Mucosa of descending colon (tissue), 3 donors: ENCODE measurements at regions not wholly inside any gene's neighbourhood (a gene's known extent, or its start where the extent isn't known, plus 50 kb on each side); places are given as distances from the start of the nearest gene placed in this dataset.

Experiments used
- ATAC-seq: fragments of 200-7000 bp; cut with Tn5 transposase; one replicate; pipeline ENCODE4 v1.9.1; 2020; ENCODE audit warnings: mild to moderate bottlenecking, moderate library complexity
- DNase-seq, 3 donors: peaks; one replicate each; pipeline ENCODE4 v3.0.0-alpha.2; 2020
- H3K36me3 ChIP-seq: fragments of 200-600 bp; one replicate; pipeline ENCODE4 v1.8.0; 2021; ENCODE audit warnings: low read depth, mild to moderate bottlenecking
- H3K4me1 ChIP-seq: fragments of 200-600 bp; one replicate; pipeline ENCODE4 v1.8.0; 2021; ENCODE audit warnings: low read depth, mild to moderate bottlenecking
- H3K4me3 ChIP-seq: fragments of 200-600 bp; one replicate; pipeline ENCODE4 v1.8.0; 2021; ENCODE audit warnings: mild to moderate bottlenecking
- H3K9me3 ChIP-seq: fragments of 200-600 bp; one replicate; pipeline ENCODE4 v1.8.0; 2021; ENCODE audit warnings: mild to moderate bottlenecking
- intact Hi-C, 2 donors: fragments of 100-400 bp; cut with DNase I in 1 of 2; cut with micrococcal nuclease in 1 of 2; formaldehyde crosslinking; loops; one replicate each; pipeline versions ENCODE4 v1.11.0 to v1.11.1; 2022; cut with DNase I, micrococcal nuclease
- TF ChIP-seq, protein P1 (sequence below): fragments of 200-600 bp; IDR thresholded peaks from one replicate; pipeline ENCODE4 v1.8.0; 2022; ENCODE audit warnings: antibody characterized with exemption, mild to moderate bottlenecking
- donor health status: DM: no; HTN: no; CAD: no; lungs with moderate emphysema.
- donor health status: DM: no; HTN: no; CAD: no.
- donor health status: DM: no; HTN: yes; CAD: no.

DNA sequence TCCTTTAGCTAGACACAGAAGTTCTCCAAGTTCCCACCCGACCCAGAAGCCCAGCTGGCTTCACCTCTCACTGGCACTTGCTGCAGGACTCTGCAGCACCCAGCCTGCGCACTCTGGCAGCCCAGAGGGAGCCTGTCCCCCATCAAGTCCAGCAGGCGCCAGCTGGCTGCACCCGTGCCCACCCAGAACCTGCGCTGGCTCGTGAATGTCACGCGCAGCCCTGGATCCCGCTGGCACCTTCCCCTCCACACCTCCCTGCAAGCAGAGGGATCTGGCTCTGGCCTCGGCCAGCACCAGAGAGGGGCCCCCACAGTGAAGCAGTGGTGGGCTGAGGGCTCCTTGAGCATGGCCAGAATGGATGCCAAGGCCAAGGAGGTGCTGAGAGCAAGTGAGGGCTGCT lies 187.6 kb upstream of the HAND2 start:
- no peaks in the 10 kb centered on the region for H3K4me1 ChIP-seq
- DNase-seq (peak in 1 of 3 donors; percentile 29), ATAC-seq (no peak)
- no peaks in the 10 kb centered on the region for H3K36me3 ChIP-seq
- H3K9me3 ChIP-seq: peaks cover 13% of the 10 kb centered on the region
- TF ChIP-seq, protein P1, sequence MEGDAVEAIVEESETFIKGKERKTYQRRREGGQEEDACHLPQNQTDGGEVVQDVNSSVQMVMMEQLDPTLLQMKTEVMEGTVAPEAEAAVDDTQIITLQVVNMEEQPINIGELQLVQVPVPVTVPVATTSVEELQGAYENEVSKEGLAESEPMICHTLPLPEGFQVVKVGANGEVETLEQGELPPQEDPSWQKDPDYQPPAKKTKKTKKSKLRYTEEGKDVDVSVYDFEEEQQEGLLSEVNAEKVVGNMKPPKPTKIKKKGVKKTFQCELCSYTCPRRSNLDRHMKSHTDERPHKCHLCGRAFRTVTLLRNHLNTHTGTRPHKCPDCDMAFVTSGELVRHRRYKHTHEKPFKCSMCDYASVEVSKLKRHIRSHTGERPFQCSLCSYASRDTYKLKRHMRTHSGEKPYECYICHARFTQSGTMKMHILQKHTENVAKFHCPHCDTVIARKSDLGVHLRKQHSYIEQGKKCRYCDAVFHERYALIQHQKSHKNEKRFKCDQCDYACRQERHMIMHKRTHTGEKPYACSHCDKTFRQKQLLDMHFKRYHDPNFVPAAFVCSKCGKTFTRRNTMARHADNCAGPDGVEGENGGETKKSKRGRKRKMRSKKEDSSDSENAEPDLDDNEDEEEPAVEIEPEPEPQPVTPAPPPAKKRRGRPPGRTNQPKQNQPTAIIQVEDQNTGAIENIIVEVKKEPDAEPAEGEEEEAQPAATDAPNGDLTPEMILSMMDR: no peak
- no peak overlapping the region for H3K4me3 ChIP-seq
- intact Hi-C loops: no loop called here

DNA sequence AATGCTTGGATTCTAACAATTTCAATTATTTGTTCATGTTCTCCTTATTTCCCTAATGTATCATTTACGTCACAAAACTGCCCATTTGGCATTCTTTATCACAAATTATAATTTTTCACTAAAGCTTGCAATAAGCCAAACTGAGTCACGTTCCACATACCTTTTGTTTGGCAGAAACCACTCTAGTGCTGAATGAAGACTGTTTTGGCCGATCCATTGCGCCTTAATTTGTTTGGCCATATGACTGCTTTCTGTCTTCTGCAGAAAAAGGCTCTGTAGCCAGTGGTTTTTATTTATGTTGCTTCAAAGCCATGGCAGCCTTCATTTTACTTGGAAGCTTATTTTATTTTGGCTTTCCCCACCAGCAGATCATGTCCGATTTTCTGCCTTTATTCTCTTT lies 184.4 kb upstream of the HAND2 start:
- Histone ChIP-seq H3K36me3 (no peaks in the 10 kb centered on the region), H3K9me3 (peaks cover 11% of the 10 kb centered on the region), H3K4me3 (no peak overlapping the region), H3K4me1 (no peaks in the 10 kb centered on the region)
- no peak for ATAC-seq
- TF ChIP-seq, protein P1: no peak
- DNase-seq: no peak
- intact Hi-C loops: no loop called here

GRCh38 chr4:173713026-173713425 lies 183.0 kb upstream of the HAND2 start:
- no peak for DNase-seq
- Histone ChIP-seq H3K36me3 (no peaks in the 10 kb centered on the region), H3K4me3 (no peak overlapping the region), H3K4me1 (no peaks in the 10 kb centered on the region), H3K9me3 (peaks cover 6% of the 10 kb centered on the region)
- no peak for ATAC-seq
- intact Hi-C loops: no loop called here
- TF ChIP-seq, protein P1: no peak

GRCh38 chr4:173707658-173708419 lies 177.8 kb upstream of the HAND2 start:
- Histone ChIP-seq H3K4me3 (no peak overlapping the region), H3K36me3 (no peaks in the 10 kb centered on the region), H3K4me1 (no peaks in the 10 kb centered on the region), H3K9me3 (no peaks in the 10 kb centered on the region)
- intact Hi-C loops: no loop called here
- DNase-seq (no peak), ATAC-seq (no peak)
- TF ChIP-seq, protein P1: no peak

GRCh38 chr4:173704201-173704600 lies 174.2 kb upstream of the HAND2 start:
- ATAC-seq (no peak), DNase-seq (no peak)
- Histone ChIP-seq H3K4me3 (no peak overlapping the region), H3K4me1 (no peaks in the 10 kb centered on the region), H3K9me3 (no peaks in the 10 kb centered on the region), H3K36me3 (no peaks in the 10 kb centered on the region)
- intact Hi-C loops: no loop called here
- TF ChIP-seq, protein P1: no peak

- TF ChIP-seq, protein P1: no peak
Observed at GRCh38 chr4:173703021-173703420, 173.0 kb upstream of the HAND2 start.

More at GRCh38 chr4:173703021-173703420, 173.0 kb upstream of the HAND2 start:
- no peaks in the 10 kb centered on the region for H3K9me3 ChIP-seq
- no peaks in the 10 kb centered on the region for H3K36me3 ChIP-seq
- no peak for DNase-seq
- H3K4me1 ChIP-seq: no peaks in the 10 kb centered on the region
- intact Hi-C loops: no loop called here
- no peak overlapping the region for H3K4me3 ChIP-seq
- ATAC-seq: no peak
